ENCODE measurements at regions not wholly inside any gene's neighbourhood (a gene's known extent, or its start where the extent isn't known, plus 50 kb on each side); places are given as distances from the start of the nearest gene placed in this dataset.

DNA sequence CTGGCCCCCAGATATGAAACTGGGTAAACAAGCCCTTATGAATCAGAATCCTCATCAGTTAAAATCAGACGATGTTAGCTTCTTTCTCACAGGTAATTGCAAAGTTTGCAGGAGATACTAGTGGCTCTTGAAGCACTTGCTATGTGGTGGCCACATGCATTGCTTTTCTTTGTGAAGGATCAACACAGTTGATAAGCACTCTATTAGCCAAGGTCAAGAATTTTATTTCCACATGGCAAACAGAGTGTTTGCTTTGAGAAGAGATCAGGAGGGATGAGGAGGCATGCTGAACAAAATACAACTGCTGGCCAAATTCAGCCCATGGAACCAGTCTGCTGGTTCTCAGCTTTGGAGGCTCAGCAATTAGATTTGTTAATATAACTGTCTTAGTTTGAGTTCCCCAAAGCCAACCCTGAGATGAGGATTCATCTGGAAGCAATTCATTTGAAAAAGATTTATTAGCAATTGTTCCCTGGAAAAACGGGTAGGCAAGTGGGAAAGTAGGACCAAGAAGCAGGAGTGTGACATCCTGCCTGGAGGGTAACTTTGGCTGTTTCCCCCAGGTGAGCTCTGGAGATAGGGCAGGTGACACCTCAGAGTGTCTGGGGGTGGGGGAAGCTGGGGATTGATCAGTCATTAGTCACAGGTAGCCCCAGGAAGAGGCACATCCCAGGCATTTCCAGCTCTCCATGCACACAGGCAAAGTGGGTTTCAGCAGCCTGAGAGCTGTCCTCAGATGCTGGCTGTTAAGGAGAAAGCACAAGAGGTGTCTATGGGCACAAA is 180.3 kb downstream of the ABHD5 start:
- Mint-ChIP-seq H3K4me1 (ENCODE audit: low read depth) (peaks cover 82% of the 10 kb centered on the region), H3K4me3 (ENCODE audit: unreplicated experiment) (no peak overlapping the region), H3K9me3 (ENCODE audit: low read depth) (no peaks in the 10 kb centered on the region), H3K36me3 (ENCODE audit: low read depth) (no peaks in the 10 kb centered on the region), H3K27ac (ENCODE audit: unreplicated experiment) (peak overlapping the region; percentile 95), H3K27me3 (ENCODE audit: low read depth) (no peaks in the 10 kb centered on the region)
- no peak for DNase-seq (ENCODE audit: low spot score)
- no peak for TF ChIP-seq CTCF (IDR thresholded peaks at IDR 0.05)

DNA sequence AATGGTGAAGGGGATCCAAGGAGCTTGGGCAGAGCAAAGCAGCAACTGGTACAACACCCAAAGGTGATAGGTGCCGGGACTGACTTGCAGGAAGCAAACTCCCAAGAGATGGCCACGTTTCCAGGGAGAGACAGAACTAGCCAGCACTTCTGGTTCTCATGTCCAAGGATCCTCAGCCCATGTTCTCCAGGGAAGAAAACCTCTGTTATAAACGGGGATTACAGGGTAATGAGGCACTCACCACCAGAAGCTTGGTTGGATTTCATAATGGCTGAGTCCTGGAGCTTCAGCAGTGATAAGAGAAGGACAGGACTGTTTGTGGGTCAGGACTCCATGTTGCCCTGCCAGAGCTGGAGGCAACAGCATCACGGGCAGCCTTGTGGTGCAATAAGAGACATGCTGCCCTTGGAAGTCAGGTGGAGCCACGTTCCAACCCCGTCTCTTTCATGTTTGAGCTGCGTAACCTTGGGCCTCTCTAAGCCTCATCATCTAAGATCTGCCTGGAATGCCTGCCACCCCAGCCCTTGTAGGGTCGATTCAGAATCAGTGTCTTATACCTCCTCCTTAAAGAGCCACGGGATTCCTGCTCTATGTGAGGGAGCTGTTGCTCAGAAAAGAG is 181.0 kb downstream of the ABHD5 start:
- no peak for DNase-seq (ENCODE audit: low spot score)
- Mint-ChIP-seq H3K4me1 (ENCODE audit: low read depth) (peaks cover 76% of the 10 kb centered on the region), H3K9me3 (ENCODE audit: low read depth) (no peaks in the 10 kb centered on the region)

DNA sequence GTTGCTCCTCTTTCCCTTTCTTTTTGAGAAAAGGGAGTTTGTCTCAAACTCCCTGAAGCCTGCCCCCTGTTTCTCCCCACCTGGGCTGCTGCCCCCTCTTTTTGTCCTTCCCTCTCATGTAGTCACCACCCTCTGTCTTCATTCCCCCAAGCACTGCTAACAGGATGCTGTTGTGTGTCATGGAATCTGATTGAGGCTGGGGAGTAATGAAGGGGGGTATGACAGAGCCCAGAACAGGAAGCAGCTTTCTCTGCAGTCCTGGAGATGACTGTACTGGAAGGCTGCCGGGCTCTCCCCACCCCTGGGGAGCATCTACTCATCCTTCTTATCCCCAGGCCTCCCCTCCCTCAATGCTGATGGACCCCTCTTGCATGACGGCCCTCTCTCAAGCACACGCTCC is 181.6 kb downstream of the ABHD5 start:
- Mint-ChIP-seq H3K4me3 (ENCODE audit: unreplicated experiment) (peak overlapping the region; percentile 26), H3K27ac (ENCODE audit: unreplicated experiment) (peak overlapping the region; percentile 95), H3K9me3 (ENCODE audit: low read depth) (no peaks in the 10 kb centered on the region), H3K27me3 (ENCODE audit: low read depth) (no peaks in the 10 kb centered on the region), H3K36me3 (ENCODE audit: low read depth) (no peaks in the 10 kb centered on the region), H3K4me1 (ENCODE audit: low read depth) (peaks cover 70% of the 10 kb centered on the region)
- no peak for DNase-seq (ENCODE audit: low spot score)
- TF ChIP-seq CTCF (IDR thresholded peaks at IDR 0.05): no peak

More for the DNA sequence above, 181.0 kb downstream of the ABHD5 start:
- Mint-ChIP-seq H3K36me3 (ENCODE audit: low read depth) (no peaks in the 10 kb centered on the region), H3K27me3 (ENCODE audit: low read depth) (no peaks in the 10 kb centered on the region), H3K4me3 (ENCODE audit: unreplicated experiment) (no peak overlapping the region), H3K27ac (ENCODE audit: unreplicated experiment) (peak overlapping the region; percentile 95)
- no peak for TF ChIP-seq CTCF (IDR thresholded peaks at IDR 0.05)

GRCh38 chr3:43872901-43873300 is 182.2 kb downstream of the ABHD5 start:
- Mint-ChIP-seq H3K27me3 (ENCODE audit: low read depth) (no peaks in the 10 kb centered on the region), H3K36me3 (ENCODE audit: low read depth) (no peaks in the 10 kb centered on the region), H3K9me3 (ENCODE audit: low read depth) (no peaks in the 10 kb centered on the region), H3K27ac (ENCODE audit: unreplicated experiment) (peak overlapping the region; percentile 95), H3K4me3 (ENCODE audit: unreplicated experiment) (peak overlapping the region; percentile 26), H3K4me1 (ENCODE audit: low read depth) (peaks cover 64% of the 10 kb centered on the region)
- no peak for DNase-seq (ENCODE audit: low spot score)
- TF ChIP-seq CTCF (IDR thresholded peaks at IDR 0.05): no peak

DNA sequence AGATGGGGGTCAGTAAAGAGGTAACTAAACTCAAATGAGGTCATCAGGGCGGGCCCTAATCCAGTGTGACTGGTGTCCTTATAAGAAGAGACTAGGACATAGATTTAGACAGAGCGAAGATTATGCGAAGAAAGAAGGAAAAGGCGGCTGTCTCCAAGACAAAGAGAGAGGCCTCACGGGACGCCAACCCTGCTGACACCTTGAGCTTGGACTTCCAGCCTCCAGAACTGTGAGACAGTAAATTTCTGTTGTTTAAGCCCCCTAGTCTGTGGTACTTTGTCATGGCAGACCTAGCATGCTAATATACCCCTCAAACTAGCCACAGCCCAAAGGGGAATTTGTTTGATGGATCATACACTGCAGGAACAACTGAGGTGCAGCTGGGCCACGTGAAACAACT is 183.0 kb downstream of the ABHD5 start:
- Mint-ChIP-seq H3K4me1 (ENCODE audit: low read depth) (peaks cover 57% of the 10 kb centered on the region), H3K36me3 (ENCODE audit: low read depth) (no peaks in the 10 kb centered on the region), H3K9me3 (ENCODE audit: low read depth) (no peaks in the 10 kb centered on the region), H3K27me3 (ENCODE audit: low read depth) (no peaks in the 10 kb centered on the region), H3K27ac (ENCODE audit: unreplicated experiment) (peak overlapping the region; percentile 6), H3K4me3 (ENCODE audit: unreplicated experiment) (no peak overlapping the region)
- TF ChIP-seq CTCF (IDR thresholded peaks at IDR 0.05): no peak
- no peak for DNase-seq (ENCODE audit: low spot score)

Data from chondrocyte (in vitro differentiated cells).